ENCODE measurements at regions not wholly inside any gene's neighbourhood (a gene's known extent, or its start where the extent isn't known, plus 50 kb on each side); places are given as distances from the start of the nearest gene placed in this dataset.
A peak's percentile ranks its signal among the peaks of the same experiment; 100 is the strongest.

- Histone ChIP-seq H3K4me3 (ENCODE audit: low read depth, low read length) (no peak overlapping the region), H3K9me3 (ENCODE audit: severe bottlenecking) (no peaks in the 10 kb centered on the region), H3K27ac (no peak overlapping the region), H3K36me3 (no peaks in the 10 kb centered on the region), H3K27me3 (ENCODE audit: insufficient read depth, low read depth, severe bottlenecking) (no peaks in the 10 kb centered on the region)
- TF ChIP-seq CTCF (IDR thresholded peaks at IDR 0.05; ENCODE audit: low read depth, low read length), result no peak
- DNase-seq, result no peak
These were observed 255.0 kb upstream of the SLITRK1 start for GRCh38 chr13:84137292-84137691.

GRCh38 chr13:84136582-84136981 lies 254.3 kb upstream of the SLITRK1 start:
- TF ChIP-seq CTCF (IDR thresholded peaks at IDR 0.05; ENCODE audit: low read depth, low read length), result no peak
- no peak overlapping the region for H3K27ac ChIP-seq
- H3K4me3 ChIP-seq (ENCODE audit: low read depth, low read length), result no peak overlapping the region

GRCh38 chr13:84132491-84132890 lies 250.2 kb upstream of the SLITRK1 start:
- no peaks in the 10 kb centered on the region for H3K9me3 ChIP-seq (ENCODE audit: severe bottlenecking)
- H3K36me3 ChIP-seq, result no peaks in the 10 kb centered on the region
- no peak overlapping the region for H3K4me3 ChIP-seq (ENCODE audit: low read depth, low read length)
- TF ChIP-seq CTCF (IDR thresholded peaks at IDR 0.05; ENCODE audit: low read depth, low read length), result 0 out of 2 replicates have a peak, but pooled peaks have one; percentile 1
- H3K27me3 ChIP-seq (ENCODE audit: insufficient read depth, low read depth, severe bottlenecking), result no peaks in the 10 kb centered on the region
- DNase-seq, result no peak
- no peak overlapping the region for H3K27ac ChIP-seq

More at GRCh38 chr13:84136582-84136981, 254.3 kb upstream of the SLITRK1 start:
- no peak for DNase-seq
- Histone ChIP-seq H3K9me3 (ENCODE audit: severe bottlenecking) (no peaks in the 10 kb centered on the region), H3K27me3 (ENCODE audit: insufficient read depth, low read depth, severe bottlenecking) (no peaks in the 10 kb centered on the region), H3K36me3 (no peaks in the 10 kb centered on the region)

- no peak overlapping the region for H3K4me3 ChIP-seq (ENCODE audit: low read depth, low read length)
- no peaks in the 10 kb centered on the region for H3K36me3 ChIP-seq
- H3K9me3 ChIP-seq (ENCODE audit: severe bottlenecking), result no peaks in the 10 kb centered on the region
- DNase-seq, result no peak
- H3K27me3 ChIP-seq (ENCODE audit: insufficient read depth, low read depth, severe bottlenecking), result no peaks in the 10 kb centered on the region
- TF ChIP-seq CTCF (IDR thresholded peaks at IDR 0.05; ENCODE audit: low read depth, low read length), result no peak
- H3K27ac ChIP-seq, result no peak overlapping the region
These were observed 249.0 kb upstream of the SLITRK1 start for GRCh38 chr13:84131249-84131648.

GRCh38 chr13:84130495-84131114 lies 248.3 kb upstream of the SLITRK1 start:
- Histone ChIP-seq H3K27me3 (ENCODE audit: insufficient read depth, low read depth, severe bottlenecking) (no peaks in the 10 kb centered on the region), H3K9me3 (ENCODE audit: severe bottlenecking) (no peaks in the 10 kb centered on the region), H3K36me3 (no peaks in the 10 kb centered on the region), H3K27ac (no peak overlapping the region), H3K4me3 (ENCODE audit: low read depth, low read length) (no peak overlapping the region)
- no peak for TF ChIP-seq CTCF (IDR thresholded peaks at IDR 0.05; ENCODE audit: low read depth, low read length)
- DNase-seq, result no peak

GRCh38 chr13:84129966-84130365 lies 247.7 kb upstream of the SLITRK1 start:
- Histone ChIP-seq H3K27ac (no peak overlapping the region), H3K27me3 (ENCODE audit: insufficient read depth, low read depth, severe bottlenecking) (no peaks in the 10 kb centered on the region)

More at GRCh38 chr13:84129966-84130365, 247.7 kb upstream of the SLITRK1 start:
- no peak for DNase-seq
- no peaks in the 10 kb centered on the region for H3K9me3 ChIP-seq (ENCODE audit: severe bottlenecking)
- H3K36me3 ChIP-seq, result no peaks in the 10 kb centered on the region
- H3K4me3 ChIP-seq (ENCODE audit: low read depth, low read length), result no peak overlapping the region
- TF ChIP-seq CTCF (IDR thresholded peaks at IDR 0.05; ENCODE audit: low read depth, low read length), result no peak
